GM12878 (cell line): ENCODE measurements at regions not wholly inside any gene's neighbourhood (a gene's known extent, or its start where the extent isn't known, plus 50 kb on each side); places are given as distances from the start of the nearest gene placed in this dataset.

ENCODE experiments used
- E4F1 ChIP-seq: fragments of 450-650 bp; IDR thresholded peaks from 2 replicates; pipeline ENCODE4 v1.6.1; 2018; ENCODE audit warnings: borderline replicate concordance, mild to moderate bottlenecking; ENCODE audit not compliant: partially characterized antibody
- EGR1 ChIP-seq, 2 experiments: IDR thresholded peaks; 1 replicate in 1 of 2; 2 replicates in 1 of 2; pipeline ENCODE4 v1.6.1; 2011 to 2012; ENCODE audit warnings: low read depth in 2 of 2, low read length in 2 of 2, borderline replicate concordance in 1 of 2, mild to moderate bottlenecking in 1 of 2, moderate library complexity in 1 of 2
- EP300 ChIP-seq, 2 experiments: fragments of 150-350 bp in 1 of 2; IDR thresholded peaks; 2 replicates each; pipeline ENCODE4 v1.6.1; 2011 to 2012; ENCODE audit warnings: low read depth in 2 of 2, low read length in 2 of 2, borderline replicate concordance in 1 of 2, improper control_type of control experiment in 1 of 2, inconsistent platforms in 1 of 2; ENCODE audit not compliant: control insufficient read depth in 1 of 2
- LARP7 ChIP-seq: fragments of 450-650 bp; IDR thresholded peaks from 2 replicates; pipeline ENCODE4 v1.6.1; 2017; ENCODE audit warnings: mild to moderate bottlenecking
- MAX ChIP-seq: IDR thresholded peaks from 2 replicates; pipeline ENCODE4 v1.6.1; 2012; ENCODE audit warnings: low read depth, low read length, improper control_type of control experiment
- NKRF ChIP-seq: fragments of 450-650 bp; conservative IDR thresholded peaks from 2 replicates; pipeline ENCODE4 v1.6.1; 2017; ENCODE audit warnings: mild to moderate bottlenecking, moderate library complexity
- PKNOX1 ChIP-seq: fragments of 450-650 bp; IDR thresholded peaks from 2 replicates; pipeline ENCODE4 v1.6.1; 2016; ENCODE audit warnings: mild to moderate bottlenecking
- RAD21 ChIP-seq: IDR thresholded peaks from 2 replicates; pipeline ENCODE4 v1.6.1; 2011; ENCODE audit warnings: mild to moderate bottlenecking, low read depth, low read length, moderate library complexity; ENCODE audit not compliant: insufficient read depth
- RELB ChIP-seq: fragments of 450-650 bp; IDR thresholded peaks from 2 replicates; pipeline ENCODE4 v1.6.1; 2017; ENCODE audit warnings: low read depth, mild to moderate bottlenecking, moderate library complexity
- SRF ChIP-seq, 2 experiments: IDR thresholded peaks; 2 replicates each; pipeline ENCODE4 v1.6.1; 2011; ENCODE audit warnings: low read depth in 2 of 2, low read length in 2 of 2, mild to moderate bottlenecking in 1 of 2, moderate library complexity in 1 of 2

- TF ChIP-seq EP300 (IDR thresholded peaks at IDR 0.05; ENCODE audit: borderline replicate concordance in 1 of 2, control insufficient read depth in 1 of 2, low read depth in 2 of 2, low read length in 2 of 2) (no peak), PKNOX1 (no peak), MAX (no peak), EGR1 (IDR thresholded peaks at IDR 0.05; ENCODE audit: borderline replicate concordance in 1 of 2, low read depth in 2 of 2, low read length in 2 of 2) (no peak), LARP7 (no peak), RAD21 (no peak), RELB (no peak), NKRF (no peak), SRF (IDR thresholded peaks at IDR 0.05; ENCODE audit: low read depth in 2 of 2, low read length in 2 of 2) (no peak), E4F1 (no peak)
Observed at GRCh38 chr21:20631633-20632032, 366.6 kb upstream of the NCAM2 start (continued).
